CD4-positive, alpha-beta T cell treated with Interleukin-17A for 1 hour (primary cell): ENCODE measurements at regions not wholly inside any gene's neighbourhood (a gene's known extent, or its start where the extent isn't known, plus 50 kb on each side); places are given as distances from the start of the nearest gene placed in this dataset.

Source experiments
- DNase-seq: peaks from one replicate; pipeline ENCODE4 v3.0.0-alpha.2; 2020

GRCh38 chr9:118606668-118607067, 762.6 kb downstream of the BRINP1 start:
- no peak for DNase-seq

GRCh38 chr9:118609355-118610044, 759.7 kb downstream of the BRINP1 start:
- DNase-seq: no peak

GRCh38 chr9:118612201-118612600, 757.0 kb downstream of the BRINP1 start:
- no peak for DNase-seq

- DNase-seq: no peak
Observed at GRCh38 chr9:118613996-118614395, 755.2 kb downstream of the BRINP1 start.

GRCh38 chr9:118618084-118618483, 751.2 kb downstream of the BRINP1 start:
- DNase-seq: no peak

GRCh38 chr9:118618849-118619248, 750.4 kb downstream of the BRINP1 start:
- no peak for DNase-seq

- no peak for DNase-seq
Observed at GRCh38 chr9:118624608-118625007, 744.6 kb downstream of the BRINP1 start.

- no peak for DNase-seq
Observed at GRCh38 chr9:118630079-118630478, 739.2 kb downstream of the BRINP1 start.

- no peak for DNase-seq
Observed at GRCh38 chr9:118630931-118631595, 738.2 kb downstream of the BRINP1 start.

GRCh38 chr9:118631956-118632355, 737.3 kb downstream of the BRINP1 start:
- no peak for DNase-seq

- DNase-seq: no peak
Observed at GRCh38 chr9:118635416-118635815, 733.8 kb downstream of the BRINP1 start.

GRCh38 chr9:118637681-118638080, 731.6 kb downstream of the BRINP1 start:
- no peak for DNase-seq

GRCh38 chr9:118640836-118641560, 728.2 kb downstream of the BRINP1 start:
- DNase-seq: no peak

GRCh38 chr9:118643118-118643517, 726.1 kb downstream of the BRINP1 start:
- no peak for DNase-seq

- no peak for DNase-seq
Observed at GRCh38 chr9:118644066-118644465, 725.2 kb downstream of the BRINP1 start.

GRCh38 chr9:118647331-118647730, 721.9 kb downstream of the BRINP1 start:
- DNase-seq: no peak

- no peak for DNase-seq
Observed at GRCh38 chr9:118650417-118650816, 718.8 kb downstream of the BRINP1 start.

GRCh38 chr9:118651511-118651910, 717.7 kb downstream of the BRINP1 start:
- DNase-seq: no peak

GRCh38 chr9:118652258-118652657, 717.0 kb downstream of the BRINP1 start:
- no peak for DNase-seq

GRCh38 chr9:118652912-118653311, 716.3 kb downstream of the BRINP1 start:
- DNase-seq: no peak

GRCh38 chr9:118659011-118659410, 710.2 kb downstream of the BRINP1 start:
- DNase-seq: no peak

GRCh38 chr9:118665226-118665919, 703.9 kb downstream of the BRINP1 start:
- DNase-seq: no peak
